ENCODE measurements at regions not wholly inside any gene's neighbourhood (a gene's known extent, or its start where the extent isn't known, plus 50 kb on each side); places are given as distances from the start of the nearest gene placed in this dataset.

GRCh38 chr18:47519706-47520105, 268.2 kb upstream of the SKOR2 start:
- no peak overlapping the region for H3K4me3 ChIP-seq (ENCODE audit: low read length)
- H3K4me2 ChIP-seq (ENCODE audit: low read length): no peak overlapping the region
- H3K36me3 ChIP-seq (ENCODE audit: control insufficient read depth, low read length): no peaks in the 10 kb centered on the region
- H3K79me2 ChIP-seq (ENCODE audit: control insufficient read depth, low read length): no peaks in the 10 kb centered on the region
- TF ChIP-seq CTCF (IDR thresholded peaks at IDR 0.05; ENCODE audit: low read depth, low read length, poor library complexity, severe bottlenecking): no peak
- TF ChIP-seq EZH2phosphoT487 (IDR thresholded peaks at IDR 0.05; ENCODE audit: borderline replicate concordance, low read length): no peak
- no peaks in the 10 kb centered on the region for H3F3A ChIP-seq (ENCODE audit: control insufficient read depth, insufficient read depth)
- no peaks in the 10 kb centered on the region for H3K9me2 ChIP-seq (replicated peaks; ENCODE audit: control insufficient read depth, low read length)
- H3K9me3 ChIP-seq (ENCODE audit: control insufficient read depth, insufficient read depth, low read length): no peaks in the 10 kb centered on the region
- H4K20me1 ChIP-seq (ENCODE audit: control insufficient read depth, insufficient read depth, low read depth, low read length): no peaks in the 10 kb centered on the region
- no peaks in the 10 kb centered on the region for H3K27me3 ChIP-seq (ENCODE audit: control insufficient read depth, low read length)
- H3K4me1 ChIP-seq (ENCODE audit: control insufficient read depth, low read length): no peaks in the 10 kb centered on the region
- no peak overlapping the region for H3K27ac ChIP-seq (ENCODE audit: low read depth, low read length)

- H3K36me3 ChIP-seq (ENCODE audit: control insufficient read depth, low read length): no peaks in the 10 kb centered on the region
- no peaks in the 10 kb centered on the region for H3K9me2 ChIP-seq (replicated peaks; ENCODE audit: control insufficient read depth, low read length)
- H3K27me3 ChIP-seq (ENCODE audit: control insufficient read depth, low read length): no peaks in the 10 kb centered on the region
- no peak overlapping the region for H3K4me2 ChIP-seq (ENCODE audit: low read length)
- H3K4me3 ChIP-seq (ENCODE audit: low read length): no peak overlapping the region
- no peaks in the 10 kb centered on the region for H4K20me1 ChIP-seq (ENCODE audit: control insufficient read depth, insufficient read depth, low read depth, low read length)
- no peaks in the 10 kb centered on the region for H3K9me3 ChIP-seq (ENCODE audit: control insufficient read depth, insufficient read depth, low read length)
- no peak overlapping the region for H3K27ac ChIP-seq (ENCODE audit: low read depth, low read length)
- H3K79me2 ChIP-seq (ENCODE audit: control insufficient read depth, low read length): no peaks in the 10 kb centered on the region
- H3F3A ChIP-seq (ENCODE audit: control insufficient read depth, insufficient read depth): no peaks in the 10 kb centered on the region
- TF ChIP-seq CTCF (IDR thresholded peaks at IDR 0.05; ENCODE audit: low read depth, low read length, poor library complexity, severe bottlenecking) (no peak), EZH2phosphoT487 (IDR thresholded peaks at IDR 0.05; ENCODE audit: borderline replicate concordance, low read length) (no peak)
- no peaks in the 10 kb centered on the region for H3K4me1 ChIP-seq (ENCODE audit: control insufficient read depth, low read length)
These were observed 267.8 kb upstream of the SKOR2 start for GRCh38 chr18:47519277-47519676.

GRCh38 chr18:47513614-47514013, 262.2 kb upstream of the SKOR2 start:
- no peaks in the 10 kb centered on the region for H3K27me3 ChIP-seq (ENCODE audit: control insufficient read depth, low read length)
- TF ChIP-seq CTCF (IDR thresholded peaks at IDR 0.05; ENCODE audit: low read depth, low read length, poor library complexity, severe bottlenecking) (no peak), EZH2phosphoT487 (IDR thresholded peaks at IDR 0.05; ENCODE audit: borderline replicate concordance, low read length) (no peak)
- no peaks in the 10 kb centered on the region for H3F3A ChIP-seq (ENCODE audit: control insufficient read depth, insufficient read depth)
- H3K36me3 ChIP-seq (ENCODE audit: control insufficient read depth, low read length): no peaks in the 10 kb centered on the region
- H3K9me3 ChIP-seq (ENCODE audit: control insufficient read depth, insufficient read depth, low read length): no peaks in the 10 kb centered on the region
- no peak overlapping the region for H3K4me3 ChIP-seq (ENCODE audit: low read length)
- H3K27ac ChIP-seq (ENCODE audit: low read depth, low read length): no peak overlapping the region
- no peak overlapping the region for H3K4me2 ChIP-seq (ENCODE audit: low read length)
- H3K79me2 ChIP-seq (ENCODE audit: control insufficient read depth, low read length): no peaks in the 10 kb centered on the region
- no peaks in the 10 kb centered on the region for H4K20me1 ChIP-seq (ENCODE audit: control insufficient read depth, insufficient read depth, low read depth, low read length)
- H3K4me1 ChIP-seq (ENCODE audit: control insufficient read depth, low read length): no peaks in the 10 kb centered on the region
- no peaks in the 10 kb centered on the region for H3K9me2 ChIP-seq (replicated peaks; ENCODE audit: control insufficient read depth, low read length)

Measured in DOHH2 (cell line).